Kidney (tissue), 13 donors: ENCODE measurements at regions not wholly inside any gene's neighbourhood (a gene's known extent, or its start where the extent isn't known, plus 50 kb on each side); places are given as distances from the start of the nearest gene placed in this dataset.
A peak's percentile ranks its signal among the peaks of the same experiment; 100 is the strongest.

Experiments used
- DNase-seq, 5 donors: peaks; one replicate each; pipeline ENCODE4 v3.0.0-alpha.2; 2013 to 2020
- FAIRE-seq: peaks from 2 replicates; lab custom pipeline; 2012; peaks lifted over from hg19 to GRCh38; lab: Jason Lieb, UNC
- H3K27ac ChIP-seq, 2 donors: one replicate each; pipeline ENCODE4 v1.7.0; 2013; ENCODE audit warnings: low read depth in 2 of 2, low read length in 2 of 2, inconsistent platforms in 1 of 2
- H3K27me3 ChIP-seq: one replicate; pipeline ENCODE4 v1.7.1; 2013; ENCODE audit warnings: low read length, inconsistent platforms; ENCODE audit not compliant: control insufficient read depth, insufficient read depth
- H3K36me3 ChIP-seq, 3 donors: one replicate each; pipeline versions ENCODE4 v1.7.0 to v1.7.1; 2013; ENCODE audit warnings: low read length in 3 of 3, control low read depth in 1 of 3, inconsistent platforms in 1 of 3; ENCODE audit not compliant: insufficient read depth in 3 of 3, control insufficient read depth in 2 of 3
- H3K4me1 ChIP-seq, 3 donors: one replicate each; pipeline versions ENCODE4 v1.7.0 to v1.7.1; 2013; ENCODE audit warnings: low read length in 3 of 3, inconsistent platforms in 1 of 3, low read depth in 1 of 3; ENCODE audit not compliant: control insufficient read depth in 2 of 3, insufficient read depth in 2 of 3
- H3K4me3 ChIP-seq, 3 donors: one replicate each; pipeline versions ENCODE4 v1.7.0 to v1.8.1; 2013; ENCODE audit warnings: low read length in 3 of 3, control low read depth in 1 of 3, inconsistent platforms in 1 of 3
- H3K9ac ChIP-seq, 3 donors: one replicate each; pipeline versions ENCODE4 v1.7.0 to v1.7.1; 2013; ENCODE audit warnings: low read length in 3 of 3, control low read depth in 1 of 3, inconsistent platforms in 1 of 3
- H3K9me3 ChIP-seq, 3 donors: one replicate each; pipeline versions ENCODE4 v1.7.0 to v1.7.1; 2013; ENCODE audit warnings: low read length in 3 of 3, control low read depth in 1 of 3, inconsistent platforms in 1 of 3; ENCODE audit not compliant: control insufficient read depth in 2 of 3, insufficient read depth in 1 of 3
- intact Hi-C: fragments of 100-400 bp; cut with DNase I; formaldehyde crosslinking; loops from one replicate; pipeline ENCODE4 v1.11.1; 2022
- TF ChIP-seq, protein P1 (sequence below): IDR thresholded peaks from 3 replicates; pipeline ENCODE4 v1.5.1; 2012; ENCODE audit warnings: mild to moderate bottlenecking, moderate library complexity, borderline replicate concordance; ENCODE audit not compliant: insufficient read depth; ENCODE audit errors: extremely low read depth
- donor health status: control.
- donor health status: control.
- donor health status: control.
- donor health status: control.
- donor health status: control.
- donor health status: DM: yes; HTN: yes; CAD: no.
- donor health status: Normal renal cell carcinoma (clear cell type).

DNA sequence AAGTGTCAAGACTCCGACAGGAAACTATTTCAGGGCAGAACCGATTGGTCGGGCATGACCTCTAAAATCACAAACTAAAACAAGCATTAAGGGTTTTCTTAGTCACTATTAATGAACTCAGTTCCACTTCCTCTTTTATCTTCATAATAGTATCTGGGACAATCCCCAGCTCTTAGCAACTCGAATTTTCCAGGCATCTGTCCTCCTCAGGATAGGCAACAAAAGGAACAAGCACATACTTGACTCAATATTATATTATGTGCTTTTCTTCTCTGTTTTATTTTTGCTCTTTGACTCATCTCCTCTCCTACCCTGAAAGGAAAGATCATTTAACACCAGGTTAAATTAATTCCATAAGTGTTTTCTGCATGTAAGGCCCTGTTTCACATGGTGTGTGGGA, 638.3 kb upstream of the TBX3 start:
- no peaks in the 10 kb centered on the region for H3K27me3 ChIP-seq
- H3K9me3 ChIP-seq = no peaks in the 10 kb centered on the region
- no peak for FAIRE-seq
- intact Hi-C loops = no loop called here
- no peaks in the 10 kb centered on the region for H3K36me3 ChIP-seq
- H3K4me3 ChIP-seq = no peak overlapping the region
- TF ChIP-seq, protein P1, sequence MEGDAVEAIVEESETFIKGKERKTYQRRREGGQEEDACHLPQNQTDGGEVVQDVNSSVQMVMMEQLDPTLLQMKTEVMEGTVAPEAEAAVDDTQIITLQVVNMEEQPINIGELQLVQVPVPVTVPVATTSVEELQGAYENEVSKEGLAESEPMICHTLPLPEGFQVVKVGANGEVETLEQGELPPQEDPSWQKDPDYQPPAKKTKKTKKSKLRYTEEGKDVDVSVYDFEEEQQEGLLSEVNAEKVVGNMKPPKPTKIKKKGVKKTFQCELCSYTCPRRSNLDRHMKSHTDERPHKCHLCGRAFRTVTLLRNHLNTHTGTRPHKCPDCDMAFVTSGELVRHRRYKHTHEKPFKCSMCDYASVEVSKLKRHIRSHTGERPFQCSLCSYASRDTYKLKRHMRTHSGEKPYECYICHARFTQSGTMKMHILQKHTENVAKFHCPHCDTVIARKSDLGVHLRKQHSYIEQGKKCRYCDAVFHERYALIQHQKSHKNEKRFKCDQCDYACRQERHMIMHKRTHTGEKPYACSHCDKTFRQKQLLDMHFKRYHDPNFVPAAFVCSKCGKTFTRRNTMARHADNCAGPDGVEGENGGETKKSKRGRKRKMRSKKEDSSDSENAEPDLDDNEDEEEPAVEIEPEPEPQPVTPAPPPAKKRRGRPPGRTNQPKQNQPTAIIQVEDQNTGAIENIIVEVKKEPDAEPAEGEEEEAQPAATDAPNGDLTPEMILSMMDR = no peak
- no peak for DNase-seq
- no peak overlapping the region for H3K27ac ChIP-seq
- H3K4me1 ChIP-seq = peaks cover 0 to 6% (median 0%) of the 10 kb centered on the region in 3 donors
- H3K9ac ChIP-seq = no peak overlapping the region

DNA sequence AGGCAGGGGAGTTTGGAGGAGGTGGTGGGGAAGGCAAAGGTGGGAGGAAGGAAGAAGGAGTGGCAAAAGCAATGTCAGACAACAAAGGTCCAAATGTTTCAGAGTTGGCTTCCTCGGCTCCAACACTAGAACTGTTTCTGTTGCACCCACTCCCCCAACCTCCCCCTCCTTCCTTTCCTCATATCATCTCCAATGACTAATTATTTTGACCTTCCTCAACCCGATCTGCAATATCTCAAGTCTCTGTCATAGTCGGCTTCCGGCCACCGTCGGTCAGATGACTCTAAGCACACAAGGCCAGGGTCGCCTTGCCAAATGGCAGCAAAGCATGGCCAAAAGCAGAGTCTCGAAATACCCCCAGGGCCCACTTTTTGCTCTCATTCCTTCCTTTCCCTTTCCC, 637.0 kb upstream of the TBX3 start:
- Histone ChIP-seq H3K9ac (no peak overlapping the region), H3K27me3 (no peaks in the 10 kb centered on the region), H3K9me3 (no peaks in the 10 kb centered on the region), H3K27ac (no peak overlapping the region), H3K4me3 (no peak overlapping the region), H3K4me1 (peaks cover 0 to 6% (median 0%) of the 10 kb centered on the region in 3 donors), H3K36me3 (no peaks in the 10 kb centered on the region)
- DNase-seq (peak in 4 of 5 donors; percentile 12 to 93 (median 46)), FAIRE-seq (no peak)
- intact Hi-C loops = no loop called here
- TF ChIP-seq, protein P1 = no peak

DNA sequence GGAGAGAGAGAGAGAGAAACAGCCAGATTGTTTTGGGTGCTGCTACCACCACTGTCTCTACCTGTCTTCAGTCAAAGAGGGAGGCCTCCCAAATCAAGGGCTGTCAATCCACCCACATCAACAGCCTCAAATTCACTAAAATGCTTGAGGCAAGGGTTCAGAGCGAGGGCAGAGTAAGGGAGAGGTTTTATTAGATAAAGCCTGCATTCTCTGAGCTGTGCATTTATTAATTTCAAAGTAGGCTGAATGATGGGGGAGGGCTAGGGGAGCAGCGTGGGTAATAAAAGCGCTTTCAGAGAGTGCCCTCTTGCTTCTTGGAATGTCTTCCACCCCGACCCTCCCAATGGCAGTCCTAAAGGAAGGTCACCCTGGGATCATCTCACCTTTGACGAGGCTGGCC, 636.5 kb upstream of the TBX3 start:
- Histone ChIP-seq H3K4me3 (no peak overlapping the region), H3K27me3 (no peaks in the 10 kb centered on the region), H3K4me1 (peaks cover 0 to 6% (median 0%) of the 10 kb centered on the region in 3 donors), H3K9me3 (no peaks in the 10 kb centered on the region), H3K27ac (no peak overlapping the region), H3K36me3 (no peaks in the 10 kb centered on the region), H3K9ac (no peak overlapping the region)
- no peak for FAIRE-seq
- intact Hi-C loops = no loop called here
- DNase-seq = peak in 2 of 5 donors; percentile 13 to 24
- TF ChIP-seq, protein P1 = no peak

- Histone ChIP-seq H3K4me1 (peaks cover 0 to 6% (median 0%) of the 10 kb centered on the region in 3 donors), H3K4me3 (no peak overlapping the region), H3K9ac (no peak overlapping the region), H3K9me3 (no peaks in the 10 kb centered on the region), H3K36me3 (no peaks in the 10 kb centered on the region), H3K27ac (no peak overlapping the region), H3K27me3 (no peaks in the 10 kb centered on the region)
- TF ChIP-seq, protein P1 = no peak
- DNase-seq (no peak), FAIRE-seq (no peak)
- intact Hi-C loops = no loop called here
These were observed 635.6 kb upstream of the TBX3 start for GRCh38 chr12:115319446-115320040.
